ENCODE measurements at regions not wholly inside any gene's neighbourhood (a gene's known extent, or its start where the extent isn't known, plus 50 kb on each side); places are given as distances from the start of the nearest gene placed in this dataset.

GRCh38 chr9:20199111-20199510 lies 410.3 kb upstream of the SLC24A2 start:
- Mint-ChIP-seq H3K4me3 (no peak overlapping the region), H3K9me3 (peaks cover 8% of the 10 kb centered on the region), H3K4me1 (ENCODE audit: low read depth) (peaks cover 12% of the 10 kb centered on the region), H3K36me3 (ENCODE audit: low read depth) (no peaks in the 10 kb centered on the region), H3K27ac (no peak overlapping the region), H3K27me3 (peaks cover 16% of the 10 kb centered on the region)

- Mint-ChIP-seq H3K27ac (no peak overlapping the region), H3K4me3 (no peak overlapping the region), H3K9me3 (peaks cover 13% of the 10 kb centered on the region), H3K4me1 (ENCODE audit: low read depth) (peaks cover 12% of the 10 kb centered on the region), H3K27me3 (peaks cover 16% of the 10 kb centered on the region), H3K36me3 (ENCODE audit: low read depth) (no peaks in the 10 kb centered on the region)
These were observed 409.3 kb upstream of the SLC24A2 start for GRCh38 chr9:20197976-20198685.

GRCh38 chr9:20191228-20191840 lies 402.5 kb upstream of the SLC24A2 start:
- H3K27ac Mint-ChIP-seq: no peak overlapping the region
- no peaks in the 10 kb centered on the region for H3K36me3 Mint-ChIP-seq (ENCODE audit: low read depth)
- H3K4me3 Mint-ChIP-seq: no peak overlapping the region
- no peaks in the 10 kb centered on the region for H3K27me3 Mint-ChIP-seq
- peaks cover 5% of the 10 kb centered on the region for H3K4me1 Mint-ChIP-seq (ENCODE audit: low read depth)
- peaks cover 9% of the 10 kb centered on the region for H3K9me3 Mint-ChIP-seq

GRCh38 chr9:20189871-20190270 lies 401.0 kb upstream of the SLC24A2 start:
- H3K9me3 Mint-ChIP-seq: peaks cover 6% of the 10 kb centered on the region
- H3K4me1 Mint-ChIP-seq (ENCODE audit: low read depth): peaks cover 5% of the 10 kb centered on the region

GRCh38 chr9:20188616-20189369 lies 400.0 kb upstream of the SLC24A2 start:
- Mint-ChIP-seq H3K4me3 (no peak overlapping the region), H3K27ac (no peak overlapping the region), H3K27me3 (no peaks in the 10 kb centered on the region), H3K4me1 (ENCODE audit: low read depth) (peaks cover 5% of the 10 kb centered on the region), H3K36me3 (ENCODE audit: low read depth) (no peaks in the 10 kb centered on the region), H3K9me3 (peaks cover 2% of the 10 kb centered on the region)

More at GRCh38 chr9:20189871-20190270, 401.0 kb upstream of the SLC24A2 start:
- Mint-ChIP-seq H3K27me3 (no peaks in the 10 kb centered on the region), H3K36me3 (ENCODE audit: low read depth) (no peaks in the 10 kb centered on the region), H3K27ac (no peak overlapping the region), H3K4me3 (no peak overlapping the region)

GRCh38 chr9:20187318-20187717 lies 398.5 kb upstream of the SLC24A2 start:
- Mint-ChIP-seq H3K36me3 (ENCODE audit: low read depth) (no peaks in the 10 kb centered on the region), H3K27ac (no peak overlapping the region), H3K9me3 (peaks cover 5% of the 10 kb centered on the region), H3K27me3 (no peaks in the 10 kb centered on the region), H3K4me3 (no peak overlapping the region), H3K4me1 (ENCODE audit: low read depth) (peaks cover 5% of the 10 kb centered on the region)

GRCh38 chr9:20186823-20187222 lies 398.0 kb upstream of the SLC24A2 start:
- Mint-ChIP-seq H3K4me1 (ENCODE audit: low read depth) (peaks cover 5% of the 10 kb centered on the region), H3K27ac (no peak overlapping the region), H3K27me3 (no peaks in the 10 kb centered on the region), H3K4me3 (no peak overlapping the region), H3K36me3 (ENCODE audit: low read depth) (no peaks in the 10 kb centered on the region), H3K9me3 (peaks cover 5% of the 10 kb centered on the region)

GRCh38 chr9:20186231-20186630 lies 397.4 kb upstream of the SLC24A2 start:
- Mint-ChIP-seq H3K9me3 (peaks cover 5% of the 10 kb centered on the region), H3K36me3 (ENCODE audit: low read depth) (no peaks in the 10 kb centered on the region), H3K4me3 (no peak overlapping the region), H3K27ac (no peak overlapping the region), H3K4me1 (ENCODE audit: low read depth) (peaks cover 5% of the 10 kb centered on the region), H3K27me3 (no peaks in the 10 kb centered on the region)

- no peaks in the 10 kb centered on the region for H3K27me3 Mint-ChIP-seq
- H3K36me3 Mint-ChIP-seq (ENCODE audit: low read depth): no peaks in the 10 kb centered on the region
- no peak overlapping the region for H3K27ac Mint-ChIP-seq
- peaks cover 5% of the 10 kb centered on the region for H3K9me3 Mint-ChIP-seq
- no peak overlapping the region for H3K4me3 Mint-ChIP-seq
- peaks cover 5% of the 10 kb centered on the region for H3K4me1 Mint-ChIP-seq (ENCODE audit: low read depth)
These were observed 395.7 kb upstream of the SLC24A2 start for GRCh38 chr9:20184541-20184940.

- H3K4me1 Mint-ChIP-seq (ENCODE audit: low read depth): no peaks in the 10 kb centered on the region
- peaks cover 4% of the 10 kb centered on the region for H3K9me3 Mint-ChIP-seq
- no peak overlapping the region for H3K27ac Mint-ChIP-seq
- H3K27me3 Mint-ChIP-seq: no peaks in the 10 kb centered on the region
- H3K4me3 Mint-ChIP-seq: no peak overlapping the region
- no peaks in the 10 kb centered on the region for H3K36me3 Mint-ChIP-seq (ENCODE audit: low read depth)
These were observed 389.8 kb upstream of the SLC24A2 start for GRCh38 chr9:20178679-20179078.

GRCh38 chr9:20178197-20178596 lies 389.4 kb upstream of the SLC24A2 start:
- Mint-ChIP-seq H3K4me1 (ENCODE audit: low read depth) (no peaks in the 10 kb centered on the region), H3K27me3 (no peaks in the 10 kb centered on the region), H3K9me3 (no peaks in the 10 kb centered on the region), H3K36me3 (ENCODE audit: low read depth) (no peaks in the 10 kb centered on the region), H3K27ac (no peak overlapping the region), H3K4me3 (no peak overlapping the region)

- H3K27ac Mint-ChIP-seq: no peak overlapping the region
- H3K4me1 Mint-ChIP-seq (ENCODE audit: low read depth): no peaks in the 10 kb centered on the region
- H3K4me3 Mint-ChIP-seq: no peak overlapping the region
- peaks cover 49% of the 10 kb centered on the region for H3K9me3 Mint-ChIP-seq
- peaks cover 19% of the 10 kb centered on the region for H3K36me3 Mint-ChIP-seq (ENCODE audit: low read depth)
- peaks cover 6% of the 10 kb centered on the region for H3K27me3 Mint-ChIP-seq
These were observed 381.3 kb upstream of the SLC24A2 start for GRCh38 chr9:20170122-20170521.

- Mint-ChIP-seq H3K27ac (no peak overlapping the region), H3K4me1 (ENCODE audit: low read depth) (no peaks in the 10 kb centered on the region)
These were observed 363.4 kb upstream of the SLC24A2 start for GRCh38 chr9:20152151-20152725.

GRCh38 chr9:20148416-20148815 lies 359.6 kb upstream of the SLC24A2 start:
- H3K27me3 Mint-ChIP-seq: peaks cover 15% of the 10 kb centered on the region
- H3K9me3 Mint-ChIP-seq: no peaks in the 10 kb centered on the region
- H3K36me3 Mint-ChIP-seq (ENCODE audit: low read depth): no peaks in the 10 kb centered on the region
- H3K4me3 Mint-ChIP-seq: no peak overlapping the region
- no peak overlapping the region for H3K27ac Mint-ChIP-seq
- peaks cover 7% of the 10 kb centered on the region for H3K4me1 Mint-ChIP-seq (ENCODE audit: low read depth)

More at GRCh38 chr9:20152151-20152725, 363.4 kb upstream of the SLC24A2 start:
- Mint-ChIP-seq H3K9me3 (no peaks in the 10 kb centered on the region), H3K27me3 (peaks cover 6% of the 10 kb centered on the region), H3K36me3 (ENCODE audit: low read depth) (no peaks in the 10 kb centered on the region), H3K4me3 (no peak overlapping the region)

- H3K4me1 Mint-ChIP-seq (ENCODE audit: low read depth): peaks cover 7% of the 10 kb centered on the region
- peak overlapping the region; percentile 60 for H3K4me3 Mint-ChIP-seq
- H3K27ac Mint-ChIP-seq: peak overlapping the region; percentile 57
- H3K9me3 Mint-ChIP-seq: no peaks in the 10 kb centered on the region
- H3K36me3 Mint-ChIP-seq (ENCODE audit: low read depth): no peaks in the 10 kb centered on the region
- H3K27me3 Mint-ChIP-seq: peaks cover 19% of the 10 kb centered on the region
These were observed 355.4 kb upstream of the SLC24A2 start for GRCh38 chr9:20144197-20144596.

All from stimulated activated naive CD8-positive, alpha-beta T cell treated with anti-CD3 and anti-CD28 coated beads, Interleukin-15, Interleukin-2, amounts not matched to agents 100 ng/mL and 50 ng/mL, for 24 hours (primary cell).